H1 (cell line): ENCODE measurements at regions not wholly inside any gene's neighbourhood (a gene's known extent, or its start where the extent isn't known, plus 50 kb on each side); places are given as distances from the start of the nearest gene placed in this dataset.

Experiments
- CTCF ChIA-PET: fragments of 300-600 bp; sonication (Branson Sonifier 250); formaldehyde crosslinking; loops from one replicate; lab custom pipeline; 2021; ENCODE audit not compliant: partially characterized antibody; lab: Charles Lee
- POLR2A ChIA-PET: fragments of 300-600 bp; sonication (Branson Sonifier 250); formaldehyde crosslinking; loops from one replicate; lab custom pipeline; 2021; ENCODE audit warnings: inconsistent platforms; ENCODE audit not compliant: partially characterized antibody; lab: Charles Lee
- DNase-seq, 2 experiments: peaks; one replicate each; pipeline versions ENCODE4 v3.0.0 to v3.0.0-alpha.2; 2010 to 2022; ENCODE audit warnings: low spot score in 2 of 2, low read depth in 1 of 2, mixed read lengths in 1 of 2
- FAIRE-seq: peaks from 2 replicates; lab custom pipeline; 2011; peaks lifted over from hg19 to GRCh38; lab: Jason Lieb, UNC
- H2AFZ ChIP-seq: 2 replicates; pipeline ENCODE4 v1.8.1; 2012; ENCODE audit warnings: low read length, inconsistent platforms
- H2AK5ac ChIP-seq: 2 replicates; pipeline ENCODE4 v1.6.1; 2013; ENCODE audit warnings: low read depth, low read length
- H2BK120ac ChIP-seq: replicated peaks from 2 replicates; pipeline ENCODE3; 2013; ENCODE audit warnings: low read depth, low read length, inconsistent platforms
- H2BK12ac ChIP-seq: 2 replicates; pipeline ENCODE4 v1.6.1; 2013; ENCODE audit warnings: low read depth, low read length
- H2BK15ac ChIP-seq: 2 replicates; pipeline ENCODE4 v1.6.1; 2013; ENCODE audit warnings: low read length
- H2BK20ac ChIP-seq: 2 replicates; pipeline ENCODE4 v1.6.1; 2013; ENCODE audit warnings: low read length
- H2BK5ac ChIP-seq: 2 replicates; pipeline ENCODE4 v1.6.1; 2013; ENCODE audit warnings: low read depth, low read length
- H3K14ac ChIP-seq: 2 replicates; pipeline ENCODE4 v1.6.1; 2013; ENCODE audit warnings: inconsistent platforms; ENCODE audit not compliant: insufficient read length
- H3K18ac ChIP-seq: 2 replicates; pipeline ENCODE4 v1.6.1; 2013; ENCODE audit warnings: low read length; ENCODE audit errors: extremely low read depth
- H3K23ac ChIP-seq: 2 replicates; pipeline ENCODE4 v1.6.1; 2013; ENCODE audit warnings: inconsistent platforms; ENCODE audit not compliant: insufficient read length
- H3K23me2 ChIP-seq: 2 replicates; pipeline ENCODE4 v1.6.1; 2013; ENCODE audit warnings: low read depth, low read length
- H3K27ac ChIP-seq: 2 replicates; pipeline ENCODE4 v1.6.1; 2011; ENCODE audit warnings: low read depth, low read length, inconsistent platforms
- H3K27me3 ChIP-seq, 4 experiments: replicated peaks in 1 of 4; 1 replicate in 1 of 4; 2 replicates in 3 of 4; pipeline versions ENCODE4 v1.6.1 to v1.8.1; 2011 to 2013; ENCODE audit warnings: low read length in 3 of 4, mild to moderate bottlenecking in 3 of 4, inconsistent platforms in 2 of 4, mixed read lengths in 2 of 4, moderate library complexity in 1 of 4; ENCODE audit not compliant: control insufficient read depth in 3 of 4, insufficient read depth in 3 of 4; ENCODE audit errors: extremely low read depth in 1 of 4
- H3K36me3 ChIP-seq, 4 experiments: 2 replicates each; pipeline versions ENCODE4 v1.6.1 to v1.8.1; 2011 to 2013; ENCODE audit warnings: mild to moderate bottlenecking in 4 of 4, low read length in 3 of 4, moderate library complexity in 2 of 4, control low read depth in 1 of 4, inconsistent platforms in 1 of 4; ENCODE audit not compliant: insufficient read depth in 4 of 4, control insufficient read depth in 2 of 4
- H3K4ac ChIP-seq: replicated peaks from 2 replicates; pipeline ENCODE3; 2013; ENCODE audit warnings: low read length, low read depth, mixed read lengths, inconsistent platforms; ENCODE audit not compliant: insufficient read length
- H3K4me1 ChIP-seq, 4 experiments: replicated peaks in 1 of 4; 1 replicate in 1 of 4; 2 replicates in 3 of 4; pipeline versions ENCODE4 v1.6.1 to v1.8.1; 2011 to 2013; ENCODE audit warnings: low read length in 3 of 4, inconsistent platforms in 2 of 4, mixed read lengths in 1 of 4; ENCODE audit not compliant: insufficient read depth in 4 of 4, control insufficient read depth in 3 of 4
- H3K4me2 ChIP-seq, 2 experiments: 2 replicates each; pipeline versions ENCODE4 v1.6.1 to v1.8.1; 2011 to 2013; ENCODE audit warnings: low read depth in 2 of 2, low read length in 2 of 2, control low read depth in 1 of 2, inconsistent platforms in 1 of 2, mild to moderate bottlenecking in 1 of 2; ENCODE audit not compliant: insufficient read depth in 1 of 2
- H3K4me3 ChIP-seq, 4 experiments: fragments of 200-600, 300-600 bp in 1 of 4; sonication (generic), shearing (Covaris generic), sonication (Bioruptor Twin) in 1 of 4; 2 replicates each; pipeline versions ENCODE4 v1.5.1 to v1.8.1; 2011 to 2016; ENCODE audit warnings: low read length in 4 of 4, low read depth in 3 of 4, control low read depth in 2 of 4, inconsistent platforms in 2 of 4, mild to moderate bottlenecking in 2 of 4, mixed read lengths in 1 of 4, moderate library complexity in 1 of 4; ENCODE audit not compliant: insufficient read depth in 2 of 4; ENCODE audit errors: extremely low read depth in 1 of 4
- H3K56ac ChIP-seq: replicated peaks from 2 replicates; pipeline ENCODE3; 2013; ENCODE audit warnings: low read depth, mild to moderate bottlenecking, mixed read lengths, low read length, inconsistent platforms; ENCODE audit not compliant: insufficient read length
- H3K79me1 ChIP-seq: 2 replicates; pipeline ENCODE4 v1.6.1; 2013; ENCODE audit warnings: low read depth, low read length, control low read depth
- H3K79me2 ChIP-seq, 2 experiments: 2 replicates each; pipeline versions ENCODE4 v1.6.1 to v1.8.1; 2012 to 2013; ENCODE audit warnings: low read length in 2 of 2, mild to moderate bottlenecking in 2 of 2, inconsistent platforms in 1 of 2; ENCODE audit not compliant: insufficient read depth in 2 of 2, control insufficient read depth in 1 of 2
- H3K9ac ChIP-seq, 4 experiments: replicated peaks in 1 of 4; 1 replicate in 1 of 4; 2 replicates in 3 of 4; pipeline versions ENCODE4 v1.6.1 to v1.8.1; 2011 to 2013; ENCODE audit warnings: low read depth in 3 of 4, low read length in 3 of 4, control low read depth in 2 of 4, mild to moderate bottlenecking in 2 of 4, moderate library complexity in 2 of 4, inconsistent platforms in 1 of 4; ENCODE audit errors: extremely low read depth in 1 of 4
- H3K9me3 ChIP-seq, 2 experiments: 2 replicates each; pipeline versions ENCODE4 v1.6.1 to v1.8.1; 2012 to 2013; ENCODE audit warnings: mild to moderate bottlenecking in 2 of 2, moderate library complexity in 2 of 2, control low read depth in 1 of 2, inconsistent platforms in 1 of 2, low read depth in 1 of 2, low read length in 1 of 2, mixed read lengths in 1 of 2; ENCODE audit not compliant: insufficient read depth in 2 of 2
- H4K20me1 ChIP-seq, 2 experiments: replicated peaks in 1 of 2; 2 replicates each; pipeline versions ENCODE3 to v1.8.1; 2011 to 2013; ENCODE audit warnings: inconsistent platforms in 2 of 2, low read length in 2 of 2, mild to moderate bottlenecking in 1 of 2; ENCODE audit not compliant: insufficient read depth in 2 of 2, control insufficient read depth in 1 of 2
- H4K5ac ChIP-seq: 2 replicates; pipeline ENCODE4 v1.6.1; 2013; ENCODE audit warnings: low read length, low read depth, mixed read lengths, inconsistent platforms; ENCODE audit not compliant: insufficient read length
- H4K8ac ChIP-seq: 2 replicates; pipeline ENCODE4 v1.8.0; 2013; ENCODE audit warnings: mild to moderate bottlenecking, moderate library complexity, low read length, inconsistent platforms; ENCODE audit not compliant: insufficient read depth; ENCODE audit errors: extremely low read depth
- H4K91ac ChIP-seq: replicated peaks from 2 replicates; pipeline ENCODE3; 2013; ENCODE audit warnings: low read length, mixed read lengths, inconsistent platforms; ENCODE audit not compliant: insufficient read length
- EGR1 ChIP-seq: IDR thresholded peaks from 2 replicates; pipeline ENCODE4 v1.6.1; 2011; ENCODE audit warnings: low read depth, low read length, borderline replicate concordance
- HDAC2 ChIP-seq, 2 experiments: fragments of 300-600 bp in 1 of 2; sonication (generic) in 1 of 2; IDR thresholded peaks; 2 replicates each; pipeline ENCODE4 v1.6.1; 2011 to 2012; ENCODE audit warnings: low read depth in 2 of 2, low read length in 2 of 2, mild to moderate bottlenecking in 2 of 2, moderate library complexity in 2 of 2, borderline replicate concordance in 1 of 2, inconsistent platforms in 1 of 2
- NANOG ChIP-seq: IDR thresholded peaks from 2 replicates; pipeline ENCODE4 v1.6.1; 2011; ENCODE audit warnings: low read length, low read depth, mild to moderate bottlenecking, inconsistent platforms; ENCODE audit not compliant: insufficient read depth, poor library complexity, severe bottlenecking
- RNF2 ChIP-seq: fragments of 200-900, 300-1000 bp; sonication (generic); IDR thresholded peaks from 2 replicates; pipeline ENCODE4 v1.7.1; 2016; ENCODE audit warnings: borderline replicate concordance, low read depth, mild to moderate bottlenecking, antibody characterized with exemption, low read length; ENCODE audit not compliant: poor library complexity, severe bottlenecking; ENCODE audit errors: missing control alignments
- SP2 ChIP-seq: IDR thresholded peaks from 2 replicates; pipeline ENCODE4 v1.6.1; 2012; ENCODE audit warnings: mild to moderate bottlenecking, low read length, inconsistent platforms
- SP4 ChIP-seq: IDR thresholded peaks from 2 replicates; pipeline ENCODE4 v1.6.1; 2012; ENCODE audit warnings: low read length, inconsistent platforms
- TEAD4 ChIP-seq: IDR thresholded peaks from 2 replicates; pipeline ENCODE4 v1.6.1; 2012; ENCODE audit warnings: low read depth, low read length, inconsistent platforms, mixed read lengths
- WGBS, 2 experiments: shearing (Covaris generic) in 1 of 2; methylation state at CpG; one replicate each; pipeline versions ENCODE4 v1.1.6 to v1.1.7; 2013 to 2015; ENCODE audit warnings: low lambda C conversion rate in 2 of 2, mixed read lengths in 2 of 2, inconsistent platforms in 1 of 2, low coverage in 1 of 2, missing lambda C conversion rate in 1 of 2; ENCODE audit not compliant: insufficient replicate concordance in 2 of 2, insufficient coverage in 1 of 2, insufficient read length in 1 of 2; ENCODE audit errors: extremely low coverage in 1 of 2, missing lambda C conversion rate in 1 of 2; 5-methylcytosine and 5-hydroxymethylcytosine counted together
- TF ChIP-seq, protein P1 (sequence below): IDR thresholded peaks from 2 replicates; pipeline ENCODE4 v1.6.1; 2011; ENCODE audit warnings: low read depth, mild to moderate bottlenecking, low read length; ENCODE audit not compliant: insufficient read depth

DNA sequence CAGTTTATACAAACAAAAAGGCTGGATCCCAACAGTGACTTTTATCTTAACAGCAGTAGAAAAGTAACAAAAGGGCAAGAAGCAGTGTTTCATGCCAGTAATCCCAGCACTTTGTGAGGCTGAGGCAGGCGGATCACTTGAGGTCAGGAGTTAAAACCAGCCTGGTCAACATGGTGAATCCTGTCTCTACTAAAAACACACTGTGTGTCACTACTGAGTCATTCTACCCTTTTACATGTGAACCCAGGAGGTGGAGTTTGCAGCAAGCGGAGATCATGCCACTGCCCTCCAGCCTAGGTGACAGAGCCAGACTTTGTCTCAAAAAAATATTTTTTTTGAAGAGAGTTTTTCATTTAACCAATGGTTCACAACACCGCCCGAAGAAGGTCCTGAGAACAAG lies 395.6 kb upstream of the USP9Y start:
- H2AFZ ChIP-seq = no peak overlapping the region
- no peak overlapping the region for H3K14ac ChIP-seq
- H3K27ac ChIP-seq = no peak overlapping the region
- H2BK20ac ChIP-seq = no peak overlapping the region
- no peak overlapping the region for H3K4me2 ChIP-seq
- H3K27me3 ChIP-seq = no peaks in the 10 kb centered on the region
- no peak overlapping the region for H2BK5ac ChIP-seq
- H4K91ac ChIP-seq = no peak overlapping the region
- H4K20me1 ChIP-seq = no peaks in the 10 kb centered on the region
- no peak overlapping the region for H4K8ac ChIP-seq
- no peak overlapping the region for H2AK5ac ChIP-seq
- no peak overlapping the region for H4K5ac ChIP-seq
- H3K4me1 ChIP-seq = no peaks in the 10 kb centered on the region
- no peak overlapping the region for H3K56ac ChIP-seq
- H3K4me3 ChIP-seq = no peak overlapping the region
- FAIRE-seq (no peak), DNase-seq (no peak)
- H2BK12ac ChIP-seq = no peak overlapping the region
- no peaks in the 10 kb centered on the region for H3K36me3 ChIP-seq
- H3K18ac ChIP-seq = no peak overlapping the region
- H3K9me3 ChIP-seq = peaks cover 6 to 11% of the 10 kb centered on the region in 2 experiments; a peak in 2 of 4 replicates
- no peak overlapping the region for H3K4ac ChIP-seq
- no peak overlapping the region for H2BK15ac ChIP-seq
- POLR2A ChIA-PET = no interaction called here
- H3K79me1 ChIP-seq = no peaks in the 10 kb centered on the region
- CTCF ChIA-PET = no interaction called here
- H3K79me2 ChIP-seq = no peaks in the 10 kb centered on the region
- no peak overlapping the region for H3K23ac ChIP-seq
- H3K9ac ChIP-seq = no peak overlapping the region
- no peaks in the 10 kb centered on the region for H3K23me2 ChIP-seq
- H2BK120ac ChIP-seq = no peak overlapping the region
- WGBS, 2 experiments = 78% methylated on average over 4 of the region's 4 CpGs; no CpG with 5 or more reads in 1 of the 2 experiments
- TF ChIP-seq NANOG (no peak), SP2 (no peak), TEAD4 (no peak), EGR1 (no peak), SP4 (no peak), RNF2 (no peak), HDAC2 (IDR thresholded peaks at IDR 0.05; ENCODE audit: borderline replicate concordance in 1 of 2, low read depth in 2 of 2, low read length in 2 of 2) (no peak)
- TF ChIP-seq, protein P1, sequence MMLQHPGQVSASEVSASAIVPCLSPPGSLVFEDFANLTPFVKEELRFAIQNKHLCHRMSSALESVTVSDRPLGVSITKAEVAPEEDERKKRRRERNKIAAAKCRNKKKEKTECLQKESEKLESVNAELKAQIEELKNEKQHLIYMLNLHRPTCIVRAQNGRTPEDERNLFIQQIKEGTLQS = no peak
